Islet precursor cell (in vitro differentiated cells): ENCODE measurements at regions not wholly inside any gene's neighbourhood (a gene's known extent, or its start where the extent isn't known, plus 50 kb on each side); places are given as distances from the start of the nearest gene placed in this dataset.

Source experiments
- DNase-seq: peaks from one replicate; pipeline ENCODE4 v3.0.0-alpha.2; 2018

GRCh38 chr2:176687944-176688343, 418.7 kb downstream of the MTX2 start:
- DNase-seq: no peak

- DNase-seq: no peak
These were observed 420.5 kb downstream of the MTX2 start for GRCh38 chr2:176689711-176690110.

- no peak for DNase-seq
These were observed 422.2 kb downstream of the MTX2 start for GRCh38 chr2:176691471-176691870.

GRCh38 chr2:176692533-176692932, 423.3 kb downstream of the MTX2 start:
- no peak for DNase-seq

- no peak for DNase-seq
These were observed 429.9 kb downstream of the MTX2 start for GRCh38 chr2:176699098-176699497.

- no peak for DNase-seq
These were observed 430.4 kb downstream of the MTX2 start for GRCh38 chr2:176699644-176700043.

GRCh38 chr2:176702131-176702530, 432.9 kb downstream of the MTX2 start:
- DNase-seq: no peak

GRCh38 chr2:176704282-176704858, 435.1 kb downstream of the MTX2 start:
- DNase-seq: no peak

GRCh38 chr2:176709149-176709951, 440.1 kb downstream of the MTX2 start:
- no peak for DNase-seq

GRCh38 chr2:176709991-176710390, 440.7 kb downstream of the MTX2 start:
- DNase-seq: no peak

GRCh38 chr2:176710657-176711186, 441.5 kb downstream of the MTX2 start:
- no peak for DNase-seq

- no peak for DNase-seq
These were observed 456.8 kb downstream of the MTX2 start for GRCh38 chr2:176725873-176726645.

- no peak for DNase-seq
These were observed 458.5 kb downstream of the MTX2 start for GRCh38 chr2:176727696-176728095.

- no peak for DNase-seq
These were observed 460.7 kb downstream of the MTX2 start for GRCh38 chr2:176729706-176730569.

- no peak for DNase-seq
These were observed 463.5 kb downstream of the MTX2 start for GRCh38 chr2:176732780-176733179.

GRCh38 chr2:176733698-176734430, 464.6 kb downstream of the MTX2 start:
- no peak for DNase-seq

- no peak for DNase-seq
These were observed 465.6 kb downstream of the MTX2 start for GRCh38 chr2:176734868-176735267.

GRCh38 chr2:176742271-176742670, 470.3 kb upstream of the HNRNPA3 start:
- no peak for DNase-seq

- DNase-seq: no peak
These were observed 468.9 kb upstream of the HNRNPA3 start for GRCh38 chr2:176743671-176744070.

- DNase-seq: no peak
These were observed 468.4 kb upstream of the HNRNPA3 start for GRCh38 chr2:176744146-176744545.

GRCh38 chr2:176745543-176746200, 466.9 kb upstream of the HNRNPA3 start:
- DNase-seq: no peak
